ENCODE measurements at regions not wholly inside any gene's neighbourhood (a gene's known extent, or its start where the extent isn't known, plus 50 kb on each side); places are given as distances from the start of the nearest gene placed in this dataset.
A peak's percentile ranks its signal among the peaks of the same experiment; 100 is the strongest.

DNA sequence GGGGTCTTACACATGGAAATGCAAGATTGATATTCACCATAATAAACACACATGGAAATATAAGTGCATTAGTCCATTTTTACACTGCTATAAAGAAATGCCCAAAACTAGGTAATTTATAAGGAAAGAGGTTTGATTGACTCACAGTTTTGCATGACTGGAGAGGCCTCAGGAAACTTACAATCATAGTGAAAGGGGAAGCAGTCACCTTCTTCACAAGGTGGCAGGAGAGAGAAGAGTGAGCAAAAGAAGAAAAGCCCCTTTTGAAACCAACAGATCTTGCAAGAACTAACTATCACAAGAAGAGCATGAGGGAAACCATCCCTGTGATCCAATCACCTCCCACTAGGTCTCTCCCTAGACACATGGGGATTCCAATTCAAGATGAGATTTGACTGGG, 111.7 kb upstream of the TP63 start:
- DNase-seq, result no peak
- Mint-ChIP-seq H3K4me1 (ENCODE audit: low read depth) (peaks cover 4% of the 10 kb centered on the region), H3K27ac (no peak overlapping the region), H3K27me3 (no peaks in the 10 kb centered on the region), H3K4me3 (no peak overlapping the region), H3K36me3 (ENCODE audit: low read depth) (peaks cover 5% of the 10 kb centered on the region), H3K9me3 (peaks cover 22% of the 10 kb centered on the region)
- intact Hi-C loops (cut with micrococcal nuclease), result no loop called here
- ATAC-seq, result no peak
- POLR2A ChIA-PET, result no interaction called here
- CTCF ChIA-PET, result no interaction called here
- TF ChIP-seq, protein P1, sequence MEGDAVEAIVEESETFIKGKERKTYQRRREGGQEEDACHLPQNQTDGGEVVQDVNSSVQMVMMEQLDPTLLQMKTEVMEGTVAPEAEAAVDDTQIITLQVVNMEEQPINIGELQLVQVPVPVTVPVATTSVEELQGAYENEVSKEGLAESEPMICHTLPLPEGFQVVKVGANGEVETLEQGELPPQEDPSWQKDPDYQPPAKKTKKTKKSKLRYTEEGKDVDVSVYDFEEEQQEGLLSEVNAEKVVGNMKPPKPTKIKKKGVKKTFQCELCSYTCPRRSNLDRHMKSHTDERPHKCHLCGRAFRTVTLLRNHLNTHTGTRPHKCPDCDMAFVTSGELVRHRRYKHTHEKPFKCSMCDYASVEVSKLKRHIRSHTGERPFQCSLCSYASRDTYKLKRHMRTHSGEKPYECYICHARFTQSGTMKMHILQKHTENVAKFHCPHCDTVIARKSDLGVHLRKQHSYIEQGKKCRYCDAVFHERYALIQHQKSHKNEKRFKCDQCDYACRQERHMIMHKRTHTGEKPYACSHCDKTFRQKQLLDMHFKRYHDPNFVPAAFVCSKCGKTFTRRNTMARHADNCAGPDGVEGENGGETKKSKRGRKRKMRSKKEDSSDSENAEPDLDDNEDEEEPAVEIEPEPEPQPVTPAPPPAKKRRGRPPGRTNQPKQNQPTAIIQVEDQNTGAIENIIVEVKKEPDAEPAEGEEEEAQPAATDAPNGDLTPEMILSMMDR (IDR thresholded peaks at IDR 0.05), result no peak

DNA sequence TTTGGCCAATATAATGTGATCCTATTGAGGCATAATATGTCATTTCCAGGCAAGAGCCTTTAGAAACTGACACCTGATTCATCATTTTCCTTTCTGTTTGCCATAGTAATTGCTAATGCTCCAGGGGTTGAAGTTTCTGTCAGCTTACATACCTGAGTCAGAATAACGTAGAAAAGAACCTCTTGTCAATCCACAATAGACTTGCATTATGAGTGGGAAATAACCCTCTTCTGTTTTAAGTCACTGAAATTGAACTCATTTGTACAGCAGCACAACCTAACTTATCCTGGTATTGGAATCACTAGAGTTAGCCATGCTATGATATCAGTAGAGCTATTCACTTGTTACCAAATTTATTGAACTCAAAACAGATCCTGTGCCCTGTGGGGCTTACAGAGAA, 101.7 kb upstream of the TP63 start:
- ChIA-PET CTCF (no interaction called here), POLR2A (interaction anchor here (0.7 kb wide), 1 partner anchor 237 kb away, joined by 3 read pairs; no protein-coding TSS in a partner anchor)
- Mint-ChIP-seq H3K4me3 (no peak overlapping the region), H3K27me3 (no peaks in the 10 kb centered on the region), H3K4me1 (ENCODE audit: low read depth) (peaks cover 21% of the 10 kb centered on the region), H3K27ac (peak overlapping the region; percentile 57), H3K9me3 (peaks cover 16% of the 10 kb centered on the region), H3K36me3 (ENCODE audit: low read depth) (no peaks in the 10 kb centered on the region)
- intact Hi-C loops (cut with micrococcal nuclease), result no loop called here
- ATAC-seq (peak; percentile 84), DNase-seq (no peak)
- TF ChIP-seq, protein P1 (IDR thresholded peaks at IDR 0.05), result no peak

DNA sequence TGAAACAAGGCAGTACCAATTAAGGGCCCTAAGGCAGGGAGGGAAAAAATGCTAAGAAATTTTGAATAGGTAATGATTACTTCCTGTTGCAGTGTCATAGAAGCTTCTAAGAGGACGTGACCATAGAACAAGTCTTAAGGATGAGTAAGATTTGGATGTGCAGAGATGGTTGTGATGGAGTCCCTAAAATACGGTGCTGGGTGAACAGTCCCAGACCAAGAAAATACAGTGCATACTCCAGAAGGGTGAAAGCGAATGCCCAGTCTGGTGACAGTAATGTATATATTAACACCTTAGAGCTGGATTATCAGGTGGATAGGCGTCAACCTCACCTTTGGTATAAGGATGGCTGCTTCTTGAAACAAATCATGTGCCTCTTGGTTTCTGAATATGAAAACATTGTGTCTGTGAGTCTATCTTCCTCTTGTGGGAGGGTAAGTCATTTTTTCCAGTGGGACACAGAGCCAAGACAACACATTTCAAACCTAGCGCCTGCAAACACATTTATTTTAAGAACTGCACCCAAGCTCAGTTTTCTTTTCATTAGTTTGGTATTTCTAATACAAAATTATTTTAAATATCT, 101.2 kb upstream of the TP63 start:
- intact Hi-C loops (cut with micrococcal nuclease), result loop anchor here (5.0 kb wide), 1 partner anchor 37 kb away; no protein-coding TSS in a partner anchor
- peaks cover 15% of the 10 kb centered on the region for H3K9me3 Mint-ChIP-seq
- TF ChIP-seq, protein P1 (IDR thresholded peaks at IDR 0.05), result no peak
- H3K27me3 Mint-ChIP-seq, result no peaks in the 10 kb centered on the region
- DNase-seq (peak; percentile 3), ATAC-seq (peak; percentile 60)
- peak overlapping the region; percentile 57 for H3K27ac Mint-ChIP-seq
- ChIA-PET POLR2A (interaction anchor here (0.7 kb wide), 1 partner anchor 237 kb away, joined by 3 read pairs; no protein-coding TSS in a partner anchor), CTCF (no interaction called here)
- peaks cover 21% of the 10 kb centered on the region for H3K4me1 Mint-ChIP-seq (ENCODE audit: low read depth)
- H3K36me3 Mint-ChIP-seq (ENCODE audit: low read depth), result no peaks in the 10 kb centered on the region
- H3K4me3 Mint-ChIP-seq, result no peak overlapping the region

DNA sequence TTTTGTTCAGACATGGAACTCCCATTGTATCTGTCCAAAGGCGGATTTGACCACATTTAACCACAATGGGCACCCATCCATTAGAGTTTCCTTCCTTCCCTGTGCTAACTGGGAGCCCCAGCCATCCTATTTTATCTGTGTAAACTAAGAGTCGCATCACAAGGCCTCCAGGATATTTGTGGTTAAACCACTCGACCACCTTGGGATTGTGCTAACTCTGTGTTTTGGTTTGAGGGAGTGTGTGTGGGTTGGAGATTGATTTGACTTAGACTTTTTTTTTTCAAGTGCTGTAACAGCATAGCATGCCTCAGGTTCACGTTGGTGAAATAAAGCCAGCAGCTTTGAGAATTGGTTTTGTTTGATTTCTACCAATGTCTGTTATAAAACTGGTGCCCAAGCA, 100.4 kb upstream of the TP63 start:
- DNase-seq (peak; percentile 22), ATAC-seq (no peak)
- POLR2A ChIA-PET, result no interaction called here
- TF ChIP-seq, protein P1 (IDR thresholded peaks at IDR 0.05), result no peak
- Mint-ChIP-seq H3K36me3 (ENCODE audit: low read depth) (no peaks in the 10 kb centered on the region), H3K27ac (peak overlapping the region; percentile 20), H3K9me3 (peaks cover 11% of the 10 kb centered on the region), H3K4me3 (no peak overlapping the region), H3K27me3 (no peaks in the 10 kb centered on the region), H3K4me1 (ENCODE audit: low read depth) (peaks cover 21% of the 10 kb centered on the region)
- CTCF ChIA-PET, result no interaction called here
- intact Hi-C loops (cut with micrococcal nuclease), result loop anchor here (5.0 kb wide), 1 partner anchor 36 kb away; no protein-coding TSS in a partner anchor

DNA sequence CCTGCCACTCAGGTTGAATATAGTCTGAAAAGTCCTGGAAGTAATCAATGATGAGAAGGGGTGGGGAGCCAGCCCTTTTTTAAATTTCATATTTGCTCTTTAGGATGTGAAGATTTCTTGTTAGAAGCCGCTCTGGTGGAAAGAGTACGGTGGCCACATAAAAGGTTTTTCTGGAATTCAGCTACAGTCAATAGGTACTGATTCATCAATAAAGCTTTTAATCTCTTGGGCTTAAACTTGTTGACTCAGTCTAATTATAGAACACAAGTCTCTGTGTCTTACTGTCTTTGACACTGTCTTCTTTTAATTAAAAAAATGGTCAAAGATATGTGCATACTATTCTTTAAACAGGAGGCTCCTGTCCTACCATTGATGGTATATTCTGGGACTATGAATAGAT, 99.9 kb upstream of the TP63 start:
- DNase-seq (no peak), ATAC-seq (no peak)
- Mint-ChIP-seq H3K27ac (no peak overlapping the region), H3K9me3 (peaks cover 8% of the 10 kb centered on the region), H3K4me1 (ENCODE audit: low read depth) (peaks cover 21% of the 10 kb centered on the region), H3K36me3 (ENCODE audit: low read depth) (no peaks in the 10 kb centered on the region), H3K4me3 (no peak overlapping the region), H3K27me3 (no peaks in the 10 kb centered on the region)
- POLR2A ChIA-PET, result no interaction called here
- intact Hi-C loops (cut with micrococcal nuclease), result loop anchor here (5.0 kb wide), 1 partner anchor 36 kb away; no protein-coding TSS in a partner anchor
- CTCF ChIA-PET, result no interaction called here
- TF ChIP-seq, protein P1 (IDR thresholded peaks at IDR 0.05), result no peak
